ENCODE measurements at regions not wholly inside any gene's neighbourhood (a gene's known extent, or its start where the extent isn't known, plus 50 kb on each side); places are given as distances from the start of the nearest gene placed in this dataset.

DNA sequence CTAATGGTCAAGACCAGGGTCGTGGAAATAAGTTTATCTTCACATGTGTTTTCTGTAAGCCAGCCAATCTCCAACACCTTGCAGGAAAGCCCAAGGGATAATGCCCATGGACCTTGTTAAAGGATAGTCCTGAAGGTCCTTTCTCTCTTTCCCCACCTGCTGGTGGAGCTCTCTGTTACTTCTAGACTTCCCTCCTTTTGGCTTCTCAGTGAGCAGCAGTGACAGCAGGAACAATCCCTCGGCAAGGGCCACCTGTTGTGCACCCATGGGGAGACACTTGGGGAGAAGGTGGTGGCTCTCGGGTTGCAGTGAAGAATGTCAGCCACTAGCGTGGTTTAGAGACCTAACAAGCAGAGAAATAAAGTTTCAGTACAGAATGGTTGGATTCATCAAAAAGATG lies 84.0 kb upstream of the OSBPL11 start:
- TF ChIP-seq POLR2A (IDR thresholded peaks at IDR 0.05; ENCODE audit: low read length), result no peak
- TF ChIP-seq GATA1 (IDR thresholded peaks at IDR 0.05; ENCODE audit: low read depth, low read length), result no peak
